HUDEP-2 (cell line): ENCODE measurements at regions not wholly inside any gene's neighbourhood (a gene's known extent, or its start where the extent isn't known, plus 50 kb on each side); places are given as distances from the start of the nearest gene placed in this dataset.
"Not testable (repeated sequence)": the region's sequence is repeated elsewhere in the genome, so short reads cannot be mapped to it uniquely, and the experiment has no call there.

ENCODE experiments used
- DNase-seq, 76 experiments: peaks; one replicate each; lab custom pipeline; 2025; ENCODE audit not compliant: unreplicated experiment in 76 of 76; lab: John Stamatoyannopoulos, UW

DNA sequence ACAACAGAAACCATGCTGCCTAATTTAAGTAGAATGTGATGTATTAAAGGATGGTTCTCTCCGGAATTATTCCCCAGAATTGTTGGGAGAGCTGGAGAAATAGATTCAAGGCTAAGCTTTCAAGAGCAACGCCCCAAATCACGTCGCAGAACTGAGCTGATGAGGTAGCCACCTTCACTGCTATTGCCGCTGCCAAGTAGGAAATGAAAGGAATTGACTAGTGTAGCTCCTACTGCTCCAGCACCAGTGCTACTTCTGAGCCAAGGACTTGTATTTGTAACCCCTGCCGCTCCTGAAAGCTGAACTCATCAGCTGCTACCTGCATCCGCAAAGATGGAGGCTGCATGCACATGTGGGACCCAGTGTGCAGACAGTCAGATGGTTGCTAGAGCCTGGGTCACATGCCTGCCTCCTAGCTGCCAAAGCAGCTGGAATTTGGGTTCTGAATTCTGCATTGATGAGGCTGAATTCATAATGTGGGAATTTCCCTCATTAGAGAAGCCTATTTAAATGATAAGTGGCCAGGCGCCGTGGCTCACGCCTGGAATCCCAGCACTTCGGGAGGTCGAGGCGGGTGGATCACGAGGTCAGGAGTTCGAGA, 173.9 kb downstream of the PDGFRA start:
- no peak for DNase-seq

DNA sequence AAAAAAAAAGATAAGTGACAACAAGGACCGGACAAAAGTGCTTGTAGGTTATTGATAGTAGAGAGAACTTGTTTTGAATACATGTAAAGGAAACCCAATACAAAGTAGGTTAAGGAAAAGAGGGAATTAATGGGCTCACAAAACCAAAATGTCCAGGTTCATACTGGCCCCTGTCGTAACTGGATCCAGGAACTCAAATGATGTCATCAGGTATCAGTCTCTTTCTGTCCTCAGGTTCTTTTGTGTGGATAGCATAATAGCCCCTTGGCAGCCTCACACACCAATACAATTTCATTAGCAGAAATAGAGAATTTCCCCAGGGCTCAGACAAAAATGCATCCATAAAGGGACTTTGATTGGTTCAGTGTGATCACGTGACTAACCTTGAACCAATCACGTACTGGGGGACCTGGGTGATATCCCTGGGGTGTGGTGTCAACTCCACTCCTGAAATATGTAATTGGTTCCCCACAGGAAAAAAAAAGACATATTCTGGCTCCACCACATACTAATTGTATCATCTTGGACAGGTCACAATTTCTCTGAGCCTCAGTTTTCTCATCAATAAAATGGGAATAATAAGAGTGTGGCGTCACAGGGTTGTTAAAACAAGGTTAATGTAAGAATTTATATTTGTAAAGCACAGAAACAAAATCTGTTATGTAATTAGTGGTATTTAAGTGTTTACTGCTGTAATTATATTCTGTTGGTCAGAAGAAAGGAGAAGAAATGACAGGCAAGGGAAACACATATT, 174.8 kb downstream of the PDGFRA start:
- no peak for DNase-seq

DNA sequence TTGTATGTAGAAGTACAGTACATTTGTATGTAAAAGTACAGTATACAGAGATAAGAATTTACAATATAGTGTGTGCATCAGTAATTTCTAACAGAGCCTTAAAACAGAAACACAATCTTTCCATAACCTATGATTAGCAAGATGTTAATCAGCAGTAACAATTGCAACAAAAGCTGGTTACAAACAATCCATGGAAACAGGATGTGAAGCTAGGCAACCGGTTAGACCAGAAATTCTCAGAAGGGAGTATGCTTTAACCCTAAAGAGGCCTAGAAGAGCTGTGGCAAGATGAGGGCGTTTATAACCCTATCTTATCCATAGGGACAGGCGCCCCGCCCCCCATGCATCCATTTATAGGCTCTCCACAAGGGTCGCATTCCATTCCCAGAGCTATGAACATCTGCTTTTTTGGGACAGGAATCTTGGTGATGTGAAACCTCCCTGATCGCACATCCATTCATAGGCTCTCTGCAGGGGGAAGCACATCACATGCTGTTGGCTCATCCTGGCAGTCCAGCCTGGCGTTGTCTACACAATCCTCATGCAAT, 180.3 kb downstream of the PDGFRA start:
- not testable (repeated sequence) for DNase-seq

DNA sequence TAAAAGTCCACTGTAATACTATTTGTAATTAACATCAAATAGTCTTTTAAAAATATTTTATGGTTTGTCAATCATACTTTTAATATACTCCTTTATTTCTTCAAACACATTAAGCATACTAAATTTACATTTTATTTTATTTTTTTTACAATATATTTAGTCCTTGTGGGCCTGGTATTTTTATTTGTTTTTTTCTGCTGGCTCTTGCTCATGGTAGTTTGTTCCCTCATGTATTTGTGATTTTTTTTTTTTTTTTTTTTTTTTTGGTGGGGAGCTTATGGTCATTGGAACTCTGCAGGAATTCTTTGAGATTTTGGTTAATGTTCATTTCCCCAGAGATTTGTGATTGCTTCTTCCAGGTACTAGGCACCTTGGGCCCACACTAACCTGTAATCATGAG, 185.5 kb downstream of the PDGFRA start:
- DNase-seq: no peak

DNA sequence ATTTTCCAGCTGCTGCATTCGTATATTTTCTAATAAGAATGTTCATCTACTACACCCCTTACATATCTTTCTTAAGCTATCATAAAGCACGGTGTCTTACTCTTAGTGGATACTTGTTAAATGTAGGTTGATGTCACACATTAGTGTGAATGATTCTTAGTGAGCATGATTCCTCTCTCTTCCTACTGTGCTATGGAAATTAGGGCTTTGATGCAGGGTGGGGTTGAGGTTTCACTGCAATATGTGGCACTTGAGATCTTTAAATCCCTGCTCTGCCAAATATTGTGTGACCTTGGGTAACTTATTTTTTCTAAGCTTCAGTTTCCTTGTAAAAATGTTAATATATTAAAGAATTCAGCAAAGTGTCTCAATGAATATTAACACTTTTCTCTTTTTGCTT, 188.4 kb downstream of the PDGFRA start:
- DNase-seq: no peak

DNA sequence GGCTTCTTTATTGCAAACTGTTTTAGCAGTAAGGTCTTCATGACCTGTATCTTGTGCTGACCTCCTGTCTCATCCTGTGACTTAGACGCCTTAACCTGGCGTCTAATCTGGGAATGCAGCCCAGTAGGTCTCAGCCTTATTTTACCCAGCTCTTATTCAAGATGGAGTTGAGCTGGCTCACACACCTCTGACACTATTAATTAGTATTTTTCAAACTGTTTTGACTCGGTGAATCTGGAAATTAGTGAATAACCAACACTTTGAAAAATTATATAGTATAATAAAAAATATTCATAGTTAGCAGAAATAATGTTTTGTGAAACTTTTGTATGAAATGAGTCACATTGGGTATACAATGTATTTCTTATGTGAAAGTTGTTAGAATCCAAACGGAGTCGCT, 189.4 kb downstream of the PDGFRA start:
- DNase-seq: no peak

DNA sequence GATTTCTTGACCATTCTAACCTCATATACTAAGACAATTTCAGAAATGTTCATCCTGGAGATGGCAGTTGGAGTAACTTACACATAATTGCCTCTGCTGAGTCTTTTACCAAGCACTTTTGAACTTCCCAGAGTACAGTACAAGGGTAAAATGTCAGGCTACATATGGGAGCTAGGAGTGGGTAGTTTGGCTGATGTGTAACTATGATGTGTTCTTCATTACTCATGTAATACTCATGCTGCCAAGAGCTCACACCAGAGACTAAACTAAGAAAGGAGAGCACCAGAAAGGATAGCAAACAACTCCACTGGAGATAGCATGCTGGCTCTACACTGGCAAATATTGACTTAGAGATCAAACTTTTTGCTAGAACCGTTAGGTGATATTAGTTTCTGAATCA, 194.0 kb downstream of the PDGFRA start:
- no peak for DNase-seq

DNA sequence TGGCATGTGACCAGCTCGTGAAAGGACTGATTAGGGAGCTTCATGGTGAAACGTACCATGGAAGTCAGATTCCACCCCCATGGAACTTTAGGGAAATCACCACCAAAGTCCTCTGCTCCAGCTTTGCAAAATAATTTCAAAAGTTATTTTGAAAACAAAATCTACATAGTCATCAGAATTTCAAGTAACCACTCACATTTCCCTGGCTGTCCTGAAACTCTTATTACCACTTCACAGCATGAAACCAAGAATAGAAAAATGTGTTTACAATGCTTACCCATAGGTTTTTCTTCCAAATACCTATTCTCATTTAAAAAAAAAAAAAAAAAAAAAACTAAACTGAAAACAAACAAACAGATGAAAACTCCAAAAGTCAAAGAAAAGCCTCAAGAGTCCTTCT, 198.7 kb downstream of the PDGFRA start:
- no peak for DNase-seq

DNA sequence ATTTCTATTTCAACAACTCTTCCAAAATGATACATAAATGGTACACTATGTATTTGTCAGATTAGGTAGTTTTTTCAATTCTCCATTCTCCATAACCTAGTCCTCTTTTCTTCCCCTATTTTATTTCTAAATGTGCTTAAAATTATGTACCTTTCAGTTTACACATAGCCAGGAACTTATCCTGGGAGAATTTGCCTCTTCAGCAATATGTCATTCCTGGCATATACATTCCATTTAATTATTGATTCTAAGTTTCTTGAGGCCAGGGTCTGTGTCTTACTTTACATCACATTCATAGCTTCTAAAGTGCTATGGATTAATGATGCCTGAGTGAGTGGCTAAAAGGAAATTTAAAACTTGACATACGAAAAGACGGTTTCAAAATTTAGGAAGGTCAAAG, 199.8 kb downstream of the PDGFRA start:
- DNase-seq: no peak

DNA sequence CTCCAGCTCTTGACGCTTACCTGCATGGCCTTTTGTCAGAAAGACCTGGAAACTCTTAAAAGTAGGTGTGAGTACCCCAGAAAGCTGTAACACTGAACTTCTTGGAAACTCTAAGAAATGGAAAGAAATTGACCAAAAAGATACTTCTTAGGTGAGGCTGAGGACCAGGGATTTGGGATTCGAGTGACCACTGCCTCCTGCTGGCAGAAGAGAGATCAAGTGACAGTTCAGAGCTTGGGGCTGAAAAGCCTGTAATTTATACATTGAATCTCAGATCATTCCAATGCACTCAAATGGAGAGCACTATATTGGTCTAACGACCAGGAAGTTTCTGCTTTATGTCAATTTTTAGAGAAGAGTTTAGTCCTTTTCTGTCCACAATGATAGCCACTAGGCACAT, 204.6 kb downstream of the PDGFRA start:
- DNase-seq: peak in 5 of 76 experiments; percentile 2 to 19 (median 16)

DNA sequence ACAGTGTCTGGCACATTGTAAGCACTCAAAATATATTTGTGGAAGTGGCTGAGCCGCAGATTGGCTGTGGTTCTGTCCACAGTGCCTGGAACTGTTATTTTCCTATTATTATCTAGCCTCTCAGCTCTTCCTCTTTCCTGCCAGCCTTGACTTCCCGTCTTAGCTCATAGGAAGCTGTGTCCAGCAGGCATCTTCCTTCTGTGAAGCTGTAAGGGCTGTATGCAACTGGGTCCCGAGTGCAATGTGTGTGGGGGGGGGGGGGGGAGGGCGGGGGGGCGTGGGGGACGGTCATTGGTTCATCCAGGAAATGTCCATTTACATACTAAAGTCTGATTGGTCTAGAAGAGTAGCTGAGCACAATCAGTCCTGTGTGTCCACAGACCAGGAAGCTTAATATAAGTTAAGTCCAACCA, 210.7 kb downstream of the PDGFRA start:
- DNase-seq: no peak

DNA sequence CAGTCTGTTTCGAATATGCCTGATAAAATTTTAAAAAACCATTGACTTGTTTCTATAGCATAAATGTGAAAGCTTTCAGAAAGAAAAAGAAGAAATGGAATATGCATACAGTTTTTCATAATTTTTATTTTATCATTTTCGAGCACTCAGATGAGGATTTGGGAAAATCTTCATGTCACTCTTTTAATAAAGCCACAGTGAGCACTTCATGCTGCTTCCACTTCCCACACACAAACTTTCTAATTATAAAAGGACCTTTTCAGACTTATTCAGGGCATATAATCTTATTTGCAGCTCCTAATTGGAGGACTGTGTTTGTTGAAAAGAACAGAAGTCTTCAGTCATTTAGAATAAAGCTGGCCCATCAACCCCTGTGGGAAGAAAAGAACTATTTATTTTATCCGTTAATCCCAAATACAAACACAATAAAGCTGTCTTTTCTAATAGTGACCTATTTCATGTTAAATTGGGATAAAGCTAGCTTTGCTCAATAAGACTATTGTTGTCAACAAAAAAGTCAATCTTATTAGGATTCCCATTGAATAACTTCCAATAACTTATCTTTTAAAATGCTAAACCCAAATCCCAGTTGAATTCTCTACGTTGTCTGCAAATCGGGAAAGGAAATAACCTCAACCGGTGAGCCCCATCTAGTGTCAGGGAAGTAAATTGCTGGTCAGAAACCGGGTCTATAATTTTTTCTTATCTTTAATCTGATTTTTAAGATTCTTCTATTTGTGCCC, 211.5 kb downstream of the PDGFRA start:
- peak in 20 of 76 experiments; percentile 2 to 56 (median 30) for DNase-seq

DNA sequence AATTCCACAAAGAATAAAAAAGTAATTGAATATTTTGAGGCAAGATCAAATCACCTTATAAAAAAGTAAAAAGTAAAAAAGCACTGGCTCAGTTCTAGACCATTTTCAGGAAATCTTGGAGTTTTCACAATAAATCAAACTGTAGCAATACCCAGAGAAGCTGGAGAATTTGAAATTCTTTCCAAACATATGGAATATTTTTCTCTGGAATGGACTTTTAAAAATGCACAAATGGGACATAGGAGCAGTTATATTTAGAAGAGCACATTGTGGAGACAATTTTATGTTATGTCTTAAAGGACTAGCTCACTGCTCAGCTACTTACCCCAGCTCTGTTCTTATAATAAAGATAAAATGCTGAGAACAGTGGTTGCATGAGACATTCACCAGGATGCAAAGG, 211.9 kb upstream of the KIT start:
- DNase-seq: no peak

DNA sequence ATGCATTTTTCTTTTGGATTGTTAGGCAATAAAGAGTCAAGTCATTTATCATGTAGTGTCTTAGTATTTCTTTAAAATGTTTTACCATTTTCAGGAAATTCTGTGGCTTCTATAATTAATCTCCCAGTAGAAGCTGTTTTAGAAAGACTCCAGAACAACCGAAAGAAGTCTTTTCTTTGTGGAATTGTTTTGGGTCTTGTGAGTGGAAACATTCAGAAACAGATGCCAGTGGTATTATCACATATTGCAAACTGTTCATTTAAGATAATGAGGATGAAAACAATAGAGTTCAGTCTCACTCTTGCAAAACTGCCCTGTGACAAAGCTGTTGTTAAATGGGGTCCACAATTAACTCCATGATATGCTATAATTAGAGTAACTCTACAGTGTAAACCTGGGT, 211.2 kb upstream of the KIT start:
- DNase-seq: peak in 2 of 76 experiments; percentile 4 to 24

DNA sequence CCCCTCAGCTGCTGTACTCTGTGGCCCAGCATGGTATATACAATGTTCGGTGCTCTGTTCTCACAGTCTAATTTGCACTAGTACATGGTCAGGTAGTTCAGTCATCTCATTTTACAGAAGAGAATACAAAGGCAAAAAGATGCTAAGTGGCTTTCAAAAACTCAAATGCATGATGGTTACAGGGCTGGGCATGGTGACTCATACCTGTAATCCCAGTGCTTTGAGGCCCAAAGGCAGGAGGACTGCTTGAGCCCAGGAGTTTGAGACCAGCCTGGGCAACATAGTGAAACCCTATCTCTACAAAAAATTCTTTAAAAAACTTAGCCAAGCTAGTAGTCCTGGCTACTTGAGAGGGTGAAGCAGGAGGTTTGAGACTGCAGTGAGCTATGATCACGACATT, 210.5 kb upstream of the KIT start:
- DNase-seq: no peak

DNA sequence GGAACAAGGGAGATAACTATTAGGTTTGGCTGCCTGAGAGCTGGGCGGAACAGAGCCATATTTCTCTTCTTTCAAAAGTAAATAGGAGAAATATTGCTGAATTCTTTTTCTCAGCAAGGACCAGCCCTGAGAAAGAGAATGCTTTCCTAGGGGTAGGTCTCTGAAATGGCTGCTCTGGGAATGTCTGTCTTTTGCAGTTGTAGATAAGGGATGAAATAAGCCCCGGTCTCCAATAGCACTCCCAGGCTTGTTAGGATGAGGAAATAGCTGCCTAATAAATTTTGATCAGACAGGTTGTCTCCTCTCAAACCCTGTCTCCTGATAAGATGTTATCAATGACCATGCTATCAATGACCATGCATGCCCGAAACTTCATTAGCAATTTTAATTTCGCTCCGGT, 207.8 kb upstream of the KIT start:
- no peak for DNase-seq

DNA sequence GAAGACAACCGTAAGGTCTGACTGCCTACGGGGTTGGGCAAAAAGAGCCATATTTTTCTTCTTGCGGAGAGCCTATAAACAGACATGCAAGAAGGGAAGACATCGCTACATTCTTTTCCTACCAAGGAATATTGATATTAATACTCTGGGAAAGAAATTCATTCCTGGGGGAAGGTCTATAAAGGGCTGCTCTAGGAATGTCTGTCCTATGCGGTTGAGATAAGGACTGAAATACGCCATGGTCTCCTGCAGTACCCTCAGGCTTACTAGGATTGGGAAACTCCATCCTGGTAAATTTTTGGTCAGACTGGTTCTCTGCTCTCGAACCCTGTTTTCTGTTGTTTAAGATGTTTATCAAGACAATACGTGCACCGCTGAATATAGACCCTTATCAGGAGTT, 190.8 kb upstream of the KIT start:
- DNase-seq: not testable (repeated sequence)

DNA sequence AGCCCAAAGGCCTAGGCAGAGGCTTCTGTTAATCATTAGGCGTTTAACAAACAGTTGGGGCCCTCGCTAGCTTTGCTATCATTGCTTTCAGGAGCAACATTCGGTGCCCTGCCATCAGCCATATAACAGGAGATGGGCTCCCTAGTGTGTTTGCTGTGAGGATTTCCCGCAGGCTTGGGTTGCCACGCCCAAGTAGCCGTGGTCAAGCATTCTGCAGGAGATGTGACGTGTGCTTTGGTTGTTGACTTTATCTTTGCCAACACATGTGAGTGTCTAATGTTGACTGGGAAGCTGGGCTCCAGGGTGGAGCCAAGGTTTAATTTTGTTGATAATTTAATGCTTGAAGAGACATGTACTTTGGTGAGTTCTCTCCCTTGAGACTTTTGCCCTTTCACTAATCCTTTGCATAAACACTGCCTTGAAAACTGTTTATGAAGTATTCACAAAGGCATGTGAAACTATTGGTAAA, 184.6 kb upstream of the KIT start:
- peak in 71 of 76 experiments; percentile 3 to 92 (median 48) for DNase-seq

DNA sequence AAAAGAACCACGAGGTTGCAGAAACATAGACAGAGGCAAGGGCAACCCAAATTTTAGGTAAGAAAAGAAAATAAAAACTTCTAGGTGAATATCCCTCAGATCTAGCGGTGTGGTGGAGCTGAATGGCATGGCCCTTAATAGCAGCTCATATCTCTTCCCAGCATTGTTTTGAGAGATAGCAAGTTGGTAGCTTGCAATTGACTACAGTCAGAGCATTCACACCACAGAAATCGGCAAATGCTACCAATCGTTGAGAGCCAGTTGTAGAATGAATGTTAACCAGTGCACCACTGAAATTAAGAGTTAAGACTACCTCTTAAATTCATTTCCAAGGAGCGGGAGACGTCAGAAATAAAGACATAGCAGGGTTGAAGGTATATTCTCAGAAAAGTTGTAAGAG, 184.0 kb upstream of the KIT start:
- peak in 9 of 76 experiments; percentile 6 to 31 (median 25) for DNase-seq

DNA sequence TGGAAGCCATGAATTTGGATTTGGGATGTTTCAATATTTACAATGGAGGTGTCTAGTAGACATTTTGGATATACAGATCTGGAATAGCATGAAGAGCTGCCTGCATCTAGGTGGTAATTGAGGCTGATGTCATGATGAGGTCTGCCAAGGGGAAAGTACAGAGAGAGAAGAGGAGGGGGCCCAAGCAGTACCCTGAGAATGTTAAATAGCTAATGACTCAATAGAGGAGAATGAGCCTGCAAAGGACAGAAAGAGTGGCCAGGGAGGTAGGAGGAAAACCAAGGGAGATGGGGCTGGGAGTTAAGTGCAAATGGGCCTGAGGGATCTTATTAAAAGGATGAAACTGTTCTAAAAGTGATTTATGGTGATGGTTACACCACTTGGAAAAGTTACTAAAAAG, 182.2 kb upstream of the KIT start:
- no peak for DNase-seq

DNA sequence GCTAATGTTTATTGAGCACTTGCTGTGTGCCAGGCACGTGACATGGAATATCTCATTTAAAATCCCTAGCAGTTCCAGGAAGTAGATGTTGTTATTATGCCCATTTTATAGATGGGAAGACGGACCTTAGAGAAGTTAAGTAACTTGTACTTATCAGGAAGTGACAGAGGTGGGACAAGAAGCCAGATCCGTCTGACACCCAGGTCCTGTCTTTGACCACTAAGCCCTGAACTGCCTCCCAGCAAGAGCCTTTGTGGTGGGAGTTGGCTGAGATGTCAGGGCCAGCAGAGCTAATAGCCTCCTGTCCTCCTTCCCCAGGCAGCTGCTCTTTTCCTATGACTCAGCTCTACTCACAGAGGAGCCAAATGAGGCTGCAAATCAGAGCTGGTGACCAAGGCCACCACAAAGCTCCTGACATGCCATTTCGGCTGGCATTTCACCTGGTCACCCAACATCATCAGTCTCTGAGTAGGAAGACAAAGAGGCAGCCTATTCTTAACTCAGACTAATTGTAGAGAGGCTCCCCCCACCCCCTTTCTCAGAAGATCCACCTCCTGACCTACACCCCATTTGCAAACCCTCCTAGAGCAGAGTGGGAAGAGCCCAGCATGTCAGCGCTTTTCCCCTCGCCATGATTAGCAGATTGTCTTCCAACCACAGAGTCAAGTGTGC, 175.1 kb upstream of the KIT start:
- peak in 5 of 76 experiments; percentile 15 to 44 (median 25) for DNase-seq
